CD4-positive, alpha-beta T cell (primary cell): ENCODE measurements at regions not wholly inside any gene's neighbourhood (a gene's known extent, or its start where the extent isn't known, plus 50 kb on each side); places are given as distances from the start of the nearest gene placed in this dataset.

Experiments used
- ATAC-seq: fragments of 200-7000 bp; cut with Tn5 transposase; one replicate; pipeline ENCODE4 v1.10.0; 2022; ENCODE audit warnings: mild to moderate bottlenecking; ENCODE audit not compliant: poor library complexity
- CTCF ChIA-PET: fragments of 350-600 bp; sonication (Branson Sonifier 250); formaldehyde crosslinking; loops from one replicate; lab custom pipeline; 2021; ENCODE audit warnings: antibody characterized with exemption, inconsistent platforms; lab: Charles Lee
- POLR2A ChIA-PET: fragments of 350-600 bp; sonication (Branson Sonifier 250); formaldehyde crosslinking; loops from one replicate; lab custom pipeline; 2021; ENCODE audit warnings: antibody characterized with exemption, inconsistent platforms; lab: Charles Lee
- DNase-seq, 14 experiments: peaks; one replicate each; pipeline ENCODE4 v3.0.0-alpha.2; 2013 to 2020; ENCODE audit warnings: mixed read lengths in 2 of 14
- H3K27ac ChIP-seq, 2 donors: one replicate each; pipeline versions ENCODE4 v1.5.1 to v1.7.0; 2013; ENCODE audit warnings: low read length in 2 of 2, low read depth in 1 of 2, mild to moderate bottlenecking in 1 of 2
- H3K27me3 ChIP-seq, 2 experiments: 1 replicate in 1 of 2; 2 replicates in 1 of 2; pipeline versions ENCODE4 v1.6.1 to v1.7.0; 2013; ENCODE audit warnings: low read length in 2 of 2, control low read depth in 1 of 2, mild to moderate bottlenecking in 1 of 2, moderate library complexity in 1 of 2; ENCODE audit not compliant: insufficient read depth in 2 of 2, control insufficient read depth in 1 of 2
- H3K36me3 ChIP-seq: one replicate; pipeline ENCODE4 v1.6.1; 2013; ENCODE audit warnings: low read length, control low read depth; ENCODE audit not compliant: insufficient read depth
- H3K4me1 ChIP-seq: one replicate; pipeline ENCODE4 v1.6.1; 2013; ENCODE audit warnings: low read length, control low read depth; ENCODE audit not compliant: insufficient read depth
- H3K4me3 ChIP-seq: one replicate; pipeline ENCODE4 v1.5.1; 2013; ENCODE audit warnings: mild to moderate bottlenecking, low read length, moderate library complexity
- H3K9me3 ChIP-seq, 2 experiments: 1 replicate in 1 of 2; 2 replicates in 1 of 2; pipeline versions ENCODE4 v1.6.1 to v1.7.0; 2013; ENCODE audit warnings: low read length in 2 of 2, mild to moderate bottlenecking in 2 of 2, control low read depth in 1 of 2, moderate library complexity in 1 of 2; ENCODE audit not compliant: control insufficient read depth in 1 of 2, insufficient read depth in 1 of 2
- H3K27ac Mint-ChIP-seq: one replicate; pipeline ENCODE4 v1.8.0; 2020; ENCODE audit warnings: mixed read lengths
- H3K27me3 Mint-ChIP-seq: one replicate; pipeline ENCODE4 v1.8.0; 2021; ENCODE audit warnings: mixed read lengths
- H3K36me3 Mint-ChIP-seq: one replicate; pipeline ENCODE4 v1.8.0; 2021; ENCODE audit warnings: low read depth, mixed read lengths
- H3K4me1 Mint-ChIP-seq: one replicate; pipeline ENCODE4 v1.8.0; 2021; ENCODE audit warnings: low read depth, mixed read lengths
- H3K4me3 Mint-ChIP-seq: one replicate; pipeline ENCODE4 v1.8.0; 2020; ENCODE audit warnings: mild to moderate bottlenecking, mixed read lengths
- H3K9me3 Mint-ChIP-seq: one replicate; pipeline ENCODE4 v1.8.0; 2020; ENCODE audit warnings: mixed read lengths
- intact Hi-C, 2 experiments: fragments of 100-400 bp; cut with DNase I in 1 of 2; cut with micrococcal nuclease in 1 of 2; formaldehyde crosslinking; loops; one replicate each; pipeline versions ENCODE4 v1.15.1 to v1.9.0; 2023 to 2025; cut with DNase I, micrococcal nuclease
- TF ChIP-seq, protein P1 (sequence below): fragments of 200-600 bp; IDR thresholded peaks from one replicate; pipeline ENCODE4 v1.8.0; 2022; ENCODE audit warnings: antibody characterized with exemption, mild to moderate bottlenecking

DNA sequence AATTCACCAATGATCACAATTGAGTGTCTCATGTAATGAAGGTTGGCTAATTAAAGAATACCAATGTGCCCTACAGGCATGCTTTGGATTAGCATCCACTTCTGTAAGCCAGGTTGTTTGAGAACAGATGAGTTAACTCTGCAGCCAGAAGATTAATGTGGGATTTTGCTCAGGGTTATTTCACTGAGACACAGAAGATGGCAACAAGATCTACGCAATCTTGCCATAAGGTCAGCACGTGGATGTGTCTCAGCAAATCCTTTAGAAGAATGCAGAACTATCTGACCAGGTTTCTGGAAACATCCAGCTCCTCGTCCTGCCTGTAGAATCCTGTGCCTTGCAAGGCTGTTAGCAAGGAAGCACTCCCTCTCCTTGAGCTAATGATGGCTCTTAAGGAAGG lies 532.6 kb upstream of the AMELY start:
- ChIA-PET CTCF (no interaction called here), POLR2A (no interaction called here)
- Histone ChIP-seq H3K9me3 (no peaks in the 10 kb centered on the region), H3K4me1 (no peaks in the 10 kb centered on the region), H3K27ac (no peak overlapping the region), H3K36me3 (no peaks in the 10 kb centered on the region), H3K27me3 (no peaks in the 10 kb centered on the region), H3K4me3 (no peak overlapping the region)
- ATAC-seq (no peak), DNase-seq (no peak)
- Mint-ChIP-seq H3K27me3 (peaks cover 11% of the 10 kb centered on the region), H3K27ac (no peak overlapping the region), H3K9me3 (no peaks in the 10 kb centered on the region), H3K36me3 (no peaks in the 10 kb centered on the region), H3K4me3 (no peak overlapping the region), H3K4me1 (no peaks in the 10 kb centered on the region)
- intact Hi-C loops: no loop called here
- TF ChIP-seq, protein P1, sequence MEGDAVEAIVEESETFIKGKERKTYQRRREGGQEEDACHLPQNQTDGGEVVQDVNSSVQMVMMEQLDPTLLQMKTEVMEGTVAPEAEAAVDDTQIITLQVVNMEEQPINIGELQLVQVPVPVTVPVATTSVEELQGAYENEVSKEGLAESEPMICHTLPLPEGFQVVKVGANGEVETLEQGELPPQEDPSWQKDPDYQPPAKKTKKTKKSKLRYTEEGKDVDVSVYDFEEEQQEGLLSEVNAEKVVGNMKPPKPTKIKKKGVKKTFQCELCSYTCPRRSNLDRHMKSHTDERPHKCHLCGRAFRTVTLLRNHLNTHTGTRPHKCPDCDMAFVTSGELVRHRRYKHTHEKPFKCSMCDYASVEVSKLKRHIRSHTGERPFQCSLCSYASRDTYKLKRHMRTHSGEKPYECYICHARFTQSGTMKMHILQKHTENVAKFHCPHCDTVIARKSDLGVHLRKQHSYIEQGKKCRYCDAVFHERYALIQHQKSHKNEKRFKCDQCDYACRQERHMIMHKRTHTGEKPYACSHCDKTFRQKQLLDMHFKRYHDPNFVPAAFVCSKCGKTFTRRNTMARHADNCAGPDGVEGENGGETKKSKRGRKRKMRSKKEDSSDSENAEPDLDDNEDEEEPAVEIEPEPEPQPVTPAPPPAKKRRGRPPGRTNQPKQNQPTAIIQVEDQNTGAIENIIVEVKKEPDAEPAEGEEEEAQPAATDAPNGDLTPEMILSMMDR: no peak

DNA sequence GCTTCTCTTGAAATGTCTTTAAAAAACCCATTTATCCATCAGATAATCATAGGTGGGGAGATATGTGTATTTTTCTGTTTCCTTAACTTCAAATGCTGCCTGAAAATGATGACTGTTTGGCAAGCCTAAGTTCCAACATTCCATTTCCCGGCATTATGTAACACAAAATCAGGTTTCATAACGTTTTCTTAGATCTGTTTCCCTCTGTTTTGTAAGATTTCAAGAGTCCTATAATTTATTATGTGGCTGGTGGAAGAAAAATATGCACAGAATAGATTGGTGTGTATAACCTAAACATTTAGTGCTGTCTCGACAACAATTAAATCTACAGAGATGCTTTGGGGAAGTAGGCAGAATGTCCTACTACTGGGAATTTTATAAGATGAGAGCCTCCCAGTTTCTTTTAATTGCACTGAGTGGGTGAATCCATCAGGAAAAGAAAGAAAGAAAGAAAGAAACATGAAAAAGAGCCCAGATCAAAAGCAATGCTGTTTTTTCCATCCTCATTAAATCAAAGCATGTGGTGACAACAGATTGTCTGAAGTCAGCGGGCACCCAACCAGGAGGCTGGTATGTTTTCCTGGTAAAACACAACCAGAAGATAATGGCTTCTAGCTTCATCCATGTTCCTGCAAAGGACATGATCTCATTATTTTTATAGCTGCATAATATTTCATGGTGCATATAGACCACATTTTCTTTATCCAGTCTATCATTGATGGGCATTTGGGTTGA lies 529.4 kb upstream of the AMELY start:
- ChIA-PET POLR2A (no interaction called here), CTCF (no interaction called here)
- no peaks in the 10 kb centered on the region for H3K9me3 Mint-ChIP-seq
- Histone ChIP-seq H3K36me3 (no peaks in the 10 kb centered on the region), H3K4me3 (no peak overlapping the region), H3K9me3 (no peaks in the 10 kb centered on the region), H3K27ac (no peak overlapping the region), H3K27me3 (no peaks in the 10 kb centered on the region), H3K4me1 (no peaks in the 10 kb centered on the region)
- TF ChIP-seq, protein P1: no peak
- no peaks in the 10 kb centered on the region for H3K4me1 Mint-ChIP-seq
- H3K36me3 Mint-ChIP-seq: no peaks in the 10 kb centered on the region
- ATAC-seq (no peak), DNase-seq (no peak)
- H3K27me3 Mint-ChIP-seq: no peaks in the 10 kb centered on the region
- no peak overlapping the region for H3K27ac Mint-ChIP-seq
- H3K4me3 Mint-ChIP-seq: no peak overlapping the region
- intact Hi-C loops: no loop called here

DNA sequence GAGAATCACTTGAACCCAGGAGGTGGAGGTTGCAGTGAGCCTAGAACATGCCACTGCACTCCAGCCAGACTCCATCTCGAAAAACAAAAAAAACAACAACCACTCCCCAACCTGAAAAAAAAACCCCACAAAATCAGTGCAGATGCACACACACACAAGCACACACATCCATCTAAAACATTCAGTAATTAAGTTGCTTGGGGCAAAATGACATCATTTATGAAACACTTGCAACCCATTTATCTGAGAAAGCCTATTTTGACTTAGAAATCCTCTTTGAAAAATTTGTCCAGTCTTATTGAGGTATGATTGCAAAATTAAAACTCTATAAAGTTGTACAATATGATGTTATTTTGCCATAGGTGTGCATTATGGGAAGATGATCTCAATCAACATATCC lies 525.5 kb upstream of the AMELY start:
- no peak for DNase-seq
- Histone ChIP-seq H3K9me3 (no peaks in the 10 kb centered on the region), H3K27ac (no peak overlapping the region), H3K36me3 (no peaks in the 10 kb centered on the region), H3K4me3 (no peak overlapping the region), H3K27me3 (no peaks in the 10 kb centered on the region), H3K4me1 (no peaks in the 10 kb centered on the region)
- Mint-ChIP-seq H3K36me3 (no peaks in the 10 kb centered on the region), H3K27me3 (no peaks in the 10 kb centered on the region), H3K9me3 (no peaks in the 10 kb centered on the region), H3K4me1 (no peaks in the 10 kb centered on the region), H3K4me3 (no peak overlapping the region), H3K27ac (no peak overlapping the region)
- TF ChIP-seq, protein P1: no peak
- no peak for ATAC-seq
- POLR2A ChIA-PET: no interaction called here
- CTCF ChIA-PET: no interaction called here
- intact Hi-C loops: no loop called here
